ENCODE measurements at regions not wholly inside any gene's neighbourhood (a gene's known extent, or its start where the extent isn't known, plus 50 kb on each side); places are given as distances from the start of the nearest gene placed in this dataset.

GRCh38 chr10:93245779-93246178, 172.1 kb downstream of the CYP26A1 start:
- 26% methylated on average over 8 of the region's 8 CpGs for WGBS
- DNase-seq (ENCODE audit: low spot score) = no peak
- TF ChIP-seq HNF4G (IDR thresholded peaks at IDR 0.05) (no peak), HNF4A (conservative IDR thresholded peaks at IDR 0.05) (peak; percentile 30), RAD21 (IDR thresholded peaks at IDR 0.05) (peak in 1 of 2 donors; percentile 36), SP1 (IDR thresholded peaks at IDR 0.05) (peak; percentile 16), GABPA (IDR thresholded peaks at IDR 0.05 in 1 of 2, conservative IDR thresholded peaks at IDR 0.05 in 1 of 2) (no peak), RXRA (IDR thresholded peaks at IDR 0.05) (peak; percentile 39 to 42)
- no peaks in the 10 kb centered on the region for H3K9me3 ChIP-seq (ENCODE audit: control insufficient read depth in 4 of 4, low read length in 3 of 4)
- peaks cover 0 to 14% (median 6%) of the 10 kb centered on the region in 4 donors for H3K4me1 ChIP-seq (ENCODE audit: control insufficient read depth in 4 of 4, insufficient read depth in 4 of 4, low read length in 3 of 4)
- no peak overlapping the region for H3K9ac ChIP-seq (ENCODE audit: low read depth in 1 of 2, low read length in 2 of 2)
- no peak overlapping the region for H3K4me3 ChIP-seq (ENCODE audit: low read depth in 1 of 3, low read length in 3 of 3)
- H3K36me3 ChIP-seq (ENCODE audit: control insufficient read depth in 4 of 4, insufficient read depth in 3 of 4, low read depth in 1 of 4, low read length in 3 of 4) = no peaks in the 10 kb centered on the region
- no peak overlapping the region for H3K27ac ChIP-seq (ENCODE audit: low read depth in 1 of 2, low read length in 2 of 2)
- no peaks in the 10 kb centered on the region for H3K27me3 ChIP-seq (ENCODE audit: control insufficient read depth in 4 of 4, insufficient read depth in 4 of 4, low read length in 3 of 4)

- TF ChIP-seq FOXA1 (IDR thresholded peaks at IDR 0.05) (no peak), YY1 (IDR thresholded peaks at IDR 0.05) (no peak), CTCF (IDR thresholded peaks at IDR 0.05; ENCODE audit: low read depth, low read length, missing input control) (no peak), GABPA (IDR thresholded peaks at IDR 0.05 in 1 of 2, conservative IDR thresholded peaks at IDR 0.05 in 1 of 2) (no peak), TAF1 (conservative IDR thresholded peaks at IDR 0.05) (no peak), HNF4G (IDR thresholded peaks at IDR 0.05) (no peak), JUND (IDR thresholded peaks at IDR 0.05) (no peak)
- TF ChIP-seq, protein P1, sequence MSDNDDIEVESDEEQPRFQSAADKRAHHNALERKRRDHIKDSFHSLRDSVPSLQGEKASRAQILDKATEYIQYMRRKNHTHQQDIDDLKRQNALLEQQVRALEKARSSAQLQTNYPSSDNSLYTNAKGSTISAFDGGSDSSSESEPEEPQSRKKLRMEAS (IDR thresholded peaks at IDR 0.05) = no peak
- Histone ChIP-seq H3K27me3 (ENCODE audit: control insufficient read depth in 4 of 4, insufficient read depth in 4 of 4, low read length in 3 of 4) (no peaks in the 10 kb centered on the region), H3K4me3 (ENCODE audit: low read depth in 1 of 3, low read length in 3 of 3) (no peak overlapping the region), H3K36me3 (ENCODE audit: control insufficient read depth in 4 of 4, insufficient read depth in 3 of 4, low read depth in 1 of 4, low read length in 3 of 4) (no peaks in the 10 kb centered on the region), H3K4me1 (ENCODE audit: control insufficient read depth in 4 of 4, insufficient read depth in 4 of 4, low read length in 3 of 4) (peaks cover 0 to 14% (median 7%) of the 10 kb centered on the region in 4 donors), H3K9ac (ENCODE audit: low read depth in 1 of 2, low read length in 2 of 2) (no peak overlapping the region), H3K9me3 (ENCODE audit: control insufficient read depth in 4 of 4, low read length in 3 of 4) (no peaks in the 10 kb centered on the region), H3K27ac (ENCODE audit: low read depth in 1 of 2, low read length in 2 of 2) (no peak overlapping the region)
- DNase-seq (ENCODE audit: low spot score) = no peak
- 90% methylated on average over 19 of the region's 19 CpGs for WGBS
These were observed 175.0 kb downstream of the CYP26A1 start for GRCh38 chr10:93248583-93249227.

DNA sequence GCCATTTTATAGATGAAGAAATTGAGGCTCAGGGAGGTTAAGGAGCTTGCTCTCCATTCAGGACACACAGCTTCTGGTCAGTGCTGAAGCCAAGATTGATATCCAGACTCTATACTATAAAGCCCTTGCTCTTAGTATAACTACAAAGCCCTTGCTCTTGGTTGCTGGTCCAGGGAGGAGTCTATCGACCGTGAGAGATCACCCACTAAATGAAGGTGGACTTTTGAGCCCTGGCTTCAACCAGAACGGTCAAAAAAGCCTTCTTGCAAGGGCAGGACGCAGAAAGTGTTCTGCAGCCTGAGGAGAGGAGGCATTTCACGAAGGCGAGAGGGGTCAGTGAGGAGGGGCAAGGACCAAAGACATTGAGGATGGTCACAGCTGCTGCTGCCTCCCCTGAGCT, 176.3 kb downstream of the CYP26A1 start:
- peaks cover 5 to 21% (median 17%) of the 10 kb centered on the region in 4 donors for H3K4me1 ChIP-seq (ENCODE audit: control insufficient read depth in 4 of 4, insufficient read depth in 4 of 4, low read length in 3 of 4)
- no peaks in the 10 kb centered on the region for H3K27me3 ChIP-seq (ENCODE audit: control insufficient read depth in 4 of 4, insufficient read depth in 4 of 4, low read length in 3 of 4)
- no peaks in the 10 kb centered on the region for H3K9me3 ChIP-seq (ENCODE audit: control insufficient read depth in 4 of 4, low read length in 3 of 4)
- DNase-seq (ENCODE audit: low spot score) = peak; percentile 35
- no peak overlapping the region for H3K27ac ChIP-seq (ENCODE audit: low read depth in 1 of 2, low read length in 2 of 2)
- whole genome bisulfite sequencing = 49% methylated on average over 6 of the region's 6 CpGs
- TF ChIP-seq HNF4A (conservative IDR thresholded peaks at IDR 0.05) (peak; percentile 26 to 74), RAD21 (IDR thresholded peaks at IDR 0.05) (peak in 1 of 2 donors; percentile 7), CTCF (IDR thresholded peaks at IDR 0.05; ENCODE audit: low read depth, low read length, missing input control) (no peak), JUND (IDR thresholded peaks at IDR 0.05) (no peak), RXRA (IDR thresholded peaks at IDR 0.05) (no peak), HNF4G (IDR thresholded peaks at IDR 0.05) (peak; percentile 35)
- no peaks in the 10 kb centered on the region for H3K36me3 ChIP-seq (ENCODE audit: control insufficient read depth in 4 of 4, insufficient read depth in 3 of 4, low read depth in 1 of 4, low read length in 3 of 4)
- peak overlapping the region in 1 of 3 donors; percentile 26 for H3K4me3 ChIP-seq (ENCODE audit: low read depth in 1 of 3, low read length in 3 of 3)
- H3K9ac ChIP-seq (ENCODE audit: low read depth in 1 of 2, low read length in 2 of 2) = no peak overlapping the region

Measured in liver (tissue), 8 donors.